ENCODE measurements at regions not wholly inside any gene's neighbourhood (a gene's known extent, or its start where the extent isn't known, plus 50 kb on each side); places are given as distances from the start of the nearest gene placed in this dataset.

- Mint-ChIP-seq H3K27me3 (ENCODE audit: insufficient read depth, unreplicated experiment) (no peaks in the 10 kb centered on the region), H3K4me1 (ENCODE audit: low read depth, unreplicated experiment) (no peaks in the 10 kb centered on the region), H3K27ac (ENCODE audit: unreplicated experiment) (no peak overlapping the region), H3K9me3 (ENCODE audit: unreplicated experiment) (no peaks in the 10 kb centered on the region), H3K4me3 (ENCODE audit: unreplicated experiment) (no peak overlapping the region), H3K36me3 (ENCODE audit: insufficient read depth, unreplicated experiment) (no peaks in the 10 kb centered on the region)
- Histone ChIP-seq H3K27me3 (replicated peaks; ENCODE audit: control insufficient read depth, insufficient read depth, low read length) (no peaks in the 10 kb centered on the region), H3K36me3 (ENCODE audit: control insufficient read depth, insufficient read depth, low read length) (no peaks in the 10 kb centered on the region), H3K4me3 (ENCODE audit: low read depth, low read length) (no peak overlapping the region), H3K4me1 (no peaks in the 10 kb centered on the region), H3K9me3 (no peaks in the 10 kb centered on the region)
- no TSS peak for BruUV-seq (replicated peaks)
- no peak for TF ChIP-seq CTCF (IDR thresholded peaks at IDR 0.05; ENCODE audit: insufficient read depth in 1 of 2, low read depth in 1 of 2, low read length in 1 of 2, severe bottlenecking in 1 of 2, unreplicated experiment in 1 of 2)
- intact Hi-C loops (cut with micrococcal nuclease; ENCODE audit: unreplicated experiment), result no loop called here
- ChIA-PET POLR2A (no interaction called here), CTCF (interaction anchor here (0.6 kb wide), 1 partner anchor 21 kb away, joined by 3 read pairs; no protein-coding TSS in a partner anchor)
- no peak for DNase-seq
Observed at GRCh38 chr13:107886118-107886517, 329.2 kb downstream of the LIG4 start.

- no peaks in the 10 kb centered on the region for H3K4me1 ChIP-seq
- no peaks in the 10 kb centered on the region for H3K27me3 Mint-ChIP-seq (ENCODE audit: insufficient read depth, unreplicated experiment)
- no peak overlapping the region for H3K27ac Mint-ChIP-seq (ENCODE audit: unreplicated experiment)
- H3K4me3 Mint-ChIP-seq (ENCODE audit: unreplicated experiment), result no peak overlapping the region
- no peak for TF ChIP-seq CTCF (IDR thresholded peaks at IDR 0.05; ENCODE audit: insufficient read depth in 1 of 2, low read depth in 1 of 2, low read length in 1 of 2, severe bottlenecking in 1 of 2, unreplicated experiment in 1 of 2)
- no peaks in the 10 kb centered on the region for H3K36me3 ChIP-seq (ENCODE audit: control insufficient read depth, insufficient read depth, low read length)
- no TSS peak for BruUV-seq (replicated peaks)
- H3K27me3 ChIP-seq (replicated peaks; ENCODE audit: control insufficient read depth, insufficient read depth, low read length), result no peaks in the 10 kb centered on the region
- H3K4me3 ChIP-seq (ENCODE audit: low read depth, low read length), result no peak overlapping the region
- POLR2A ChIA-PET, result no interaction called here
- no peak for DNase-seq
- CTCF ChIA-PET, result no interaction called here
- no peaks in the 10 kb centered on the region for H3K36me3 Mint-ChIP-seq (ENCODE audit: insufficient read depth, unreplicated experiment)
- intact Hi-C loops (cut with micrococcal nuclease; ENCODE audit: unreplicated experiment), result no loop called here
- H3K9me3 ChIP-seq, result no peaks in the 10 kb centered on the region
- H3K4me1 Mint-ChIP-seq (ENCODE audit: low read depth, unreplicated experiment), result no peaks in the 10 kb centered on the region
- H3K9me3 Mint-ChIP-seq (ENCODE audit: unreplicated experiment), result no peaks in the 10 kb centered on the region
Observed at GRCh38 chr13:107884564-107884963, 330.8 kb downstream of the LIG4 start.

- no peaks in the 10 kb centered on the region for H3K4me1 Mint-ChIP-seq (ENCODE audit: low read depth, unreplicated experiment)
- Histone ChIP-seq H3K9me3 (no peaks in the 10 kb centered on the region), H3K27me3 (replicated peaks; ENCODE audit: control insufficient read depth, insufficient read depth, low read length) (no peaks in the 10 kb centered on the region), H3K4me3 (ENCODE audit: low read depth, low read length) (no peak overlapping the region), H3K36me3 (ENCODE audit: control insufficient read depth, insufficient read depth, low read length) (no peaks in the 10 kb centered on the region), H3K4me1 (no peaks in the 10 kb centered on the region)
- DNase-seq, result no peak
- H3K27ac Mint-ChIP-seq (ENCODE audit: unreplicated experiment), result no peak overlapping the region
- H3K4me3 Mint-ChIP-seq (ENCODE audit: unreplicated experiment), result no peak overlapping the region
- no TSS peak for BruUV-seq (replicated peaks)
- no peaks in the 10 kb centered on the region for H3K27me3 Mint-ChIP-seq (ENCODE audit: insufficient read depth, unreplicated experiment)
- no peak for TF ChIP-seq CTCF (IDR thresholded peaks at IDR 0.05; ENCODE audit: insufficient read depth in 1 of 2, low read depth in 1 of 2, low read length in 1 of 2, severe bottlenecking in 1 of 2, unreplicated experiment in 1 of 2)
- no peaks in the 10 kb centered on the region for H3K9me3 Mint-ChIP-seq (ENCODE audit: unreplicated experiment)
- intact Hi-C loops (cut with micrococcal nuclease; ENCODE audit: unreplicated experiment), result no loop called here
- ChIA-PET POLR2A (no interaction called here), CTCF (no interaction called here)
- no peaks in the 10 kb centered on the region for H3K36me3 Mint-ChIP-seq (ENCODE audit: insufficient read depth, unreplicated experiment)
Observed at GRCh38 chr13:107883561-107884175, 331.7 kb downstream of the LIG4 start.
